RWPE2 (cell line): ENCODE measurements at regions not wholly inside any gene's neighbourhood (a gene's known extent, or its start where the extent isn't known, plus 50 kb on each side); places are given as distances from the start of the nearest gene placed in this dataset.

Source experiments
- ATAC-seq: fragments of 200-7000 bp; cut with Tn5 transposase; 3 replicates; pipeline ENCODE4 v1.9.1; 2021; ENCODE audit warnings: low read depth
- DNase-seq: peaks from one replicate; pipeline ENCODE4 v3.0.0-alpha.2; 2020; ENCODE audit warnings: low spot score
- H3K27ac ChIP-seq: fragments of 450-650 bp; 2 replicates; pipeline ENCODE4 v1.5.1; 2017; ENCODE audit warnings: mild to moderate bottlenecking; ENCODE audit not compliant: poor library complexity, severe bottlenecking
- H3K27me3 ChIP-seq: fragments of 250-450 bp; sonication (Bioruptor Pico); 2 replicates; pipeline ENCODE4 v1.5.1; 2021; ENCODE audit warnings: mild to moderate bottlenecking, moderate library complexity; ENCODE audit not compliant: insufficient read depth, poor library complexity, severe bottlenecking
- H3K36me3 ChIP-seq: fragments of 250-450 bp; sonication (Bioruptor Pico); 2 replicates; pipeline ENCODE4 v1.5.1; 2020; ENCODE audit warnings: low read depth, mild to moderate bottlenecking, moderate library complexity
- H3K4me1 ChIP-seq: fragments of 250-450 bp; sonication (Bioruptor Pico); 2 replicates; pipeline ENCODE4 v1.5.1; 2021; ENCODE audit warnings: mild to moderate bottlenecking, moderate library complexity; ENCODE audit not compliant: insufficient read depth, poor library complexity, severe bottlenecking
- H3K4me3 ChIP-seq: fragments of 250-450 bp; sonication (Bioruptor Pico); 2 replicates; pipeline ENCODE4 v1.5.1; 2021; ENCODE audit warnings: mild to moderate bottlenecking, moderate library complexity; ENCODE audit not compliant: severe bottlenecking
- H3K9me3 ChIP-seq: fragments of 250-450 bp; sonication (Bioruptor Pico); 2 replicates; pipeline ENCODE4 v1.5.1; 2021; ENCODE audit warnings: mild to moderate bottlenecking, moderate library complexity; ENCODE audit not compliant: severe bottlenecking
- TF ChIP-seq, protein P1 (sequence below): fragments of 450-650 bp; IDR thresholded peaks from one replicate; pipeline ENCODE4 v1.5.1; 2017; ENCODE audit warnings: mild to moderate bottlenecking, moderate library complexity; ENCODE audit not compliant: poor library complexity, severe bottlenecking

DNA sequence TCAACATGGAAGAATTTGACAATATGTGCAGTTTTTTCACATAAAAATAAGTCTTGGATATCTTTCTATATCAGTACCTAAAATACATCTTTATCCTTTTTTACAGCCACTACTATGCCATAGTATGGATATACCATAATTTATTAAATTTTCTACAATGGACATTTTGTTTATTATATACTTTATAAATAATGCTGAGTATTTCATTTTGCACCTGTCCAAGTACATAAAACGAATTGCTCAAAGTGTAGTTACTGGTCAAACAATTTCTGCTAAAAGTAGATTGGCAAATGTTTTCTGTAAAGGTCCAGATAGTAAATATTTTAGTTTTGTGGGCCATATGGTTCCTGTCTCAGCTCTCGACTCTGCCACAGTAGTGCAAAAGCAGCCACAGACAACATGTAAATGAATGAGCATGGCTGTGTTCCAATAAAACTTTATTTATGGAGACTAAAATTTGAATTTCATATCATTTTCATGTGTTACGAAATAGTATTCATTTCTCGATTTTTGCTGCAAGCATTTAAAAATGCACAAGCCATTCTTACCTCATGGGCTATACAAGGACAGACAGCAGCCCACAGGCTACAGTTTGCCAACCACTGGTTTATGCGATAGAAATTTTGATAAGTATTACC, 96.9 kb upstream of the STEAP1B start:
- Histone ChIP-seq H3K4me3 (no peak overlapping the region), H3K27ac (no peak overlapping the region), H3K9me3 (no peaks in the 10 kb centered on the region), H3K36me3 (no peaks in the 10 kb centered on the region), H3K4me1 (peaks cover 5% of the 10 kb centered on the region), H3K27me3 (no peaks in the 10 kb centered on the region)
- ATAC-seq (no peak), DNase-seq (no peak)
- TF ChIP-seq, protein P1, sequence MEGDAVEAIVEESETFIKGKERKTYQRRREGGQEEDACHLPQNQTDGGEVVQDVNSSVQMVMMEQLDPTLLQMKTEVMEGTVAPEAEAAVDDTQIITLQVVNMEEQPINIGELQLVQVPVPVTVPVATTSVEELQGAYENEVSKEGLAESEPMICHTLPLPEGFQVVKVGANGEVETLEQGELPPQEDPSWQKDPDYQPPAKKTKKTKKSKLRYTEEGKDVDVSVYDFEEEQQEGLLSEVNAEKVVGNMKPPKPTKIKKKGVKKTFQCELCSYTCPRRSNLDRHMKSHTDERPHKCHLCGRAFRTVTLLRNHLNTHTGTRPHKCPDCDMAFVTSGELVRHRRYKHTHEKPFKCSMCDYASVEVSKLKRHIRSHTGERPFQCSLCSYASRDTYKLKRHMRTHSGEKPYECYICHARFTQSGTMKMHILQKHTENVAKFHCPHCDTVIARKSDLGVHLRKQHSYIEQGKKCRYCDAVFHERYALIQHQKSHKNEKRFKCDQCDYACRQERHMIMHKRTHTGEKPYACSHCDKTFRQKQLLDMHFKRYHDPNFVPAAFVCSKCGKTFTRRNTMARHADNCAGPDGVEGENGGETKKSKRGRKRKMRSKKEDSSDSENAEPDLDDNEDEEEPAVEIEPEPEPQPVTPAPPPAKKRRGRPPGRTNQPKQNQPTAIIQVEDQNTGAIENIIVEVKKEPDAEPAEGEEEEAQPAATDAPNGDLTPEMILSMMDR, result no peak

- Histone ChIP-seq H3K27me3 (no peaks in the 10 kb centered on the region), H3K9me3 (no peaks in the 10 kb centered on the region), H3K4me3 (no peak overlapping the region), H3K27ac (no peak overlapping the region), H3K4me1 (peaks cover 2% of the 10 kb centered on the region), H3K36me3 (no peaks in the 10 kb centered on the region)
- TF ChIP-seq, protein P1, result no peak
- peak; percentile 26; the same call in 2 of the 3 replicates for ATAC-seq
- DNase-seq, result no peak
Measured at GRCh38 chr7:22594020-22594419, 94.0 kb upstream of the STEAP1B start.

GRCh38 chr7:22591271-22591670, 91.3 kb upstream of the STEAP1B start:
- peaks cover 5% of the 10 kb centered on the region for H3K4me1 ChIP-seq
- no peaks in the 10 kb centered on the region for H3K36me3 ChIP-seq
- no peaks in the 10 kb centered on the region for H3K27me3 ChIP-seq
- no peak overlapping the region for H3K4me3 ChIP-seq
- TF ChIP-seq, protein P1, result no peak
- H3K9me3 ChIP-seq, result no peaks in the 10 kb centered on the region
- ATAC-seq, result no peak; the same call in 2 of the 3 replicates
- no peak overlapping the region for H3K27ac ChIP-seq
- DNase-seq, result no peak

GRCh38 chr7:22589641-22590201, 89.7 kb upstream of the STEAP1B start:
- peaks cover 5% of the 10 kb centered on the region for H3K4me1 ChIP-seq
- TF ChIP-seq, protein P1, result no peak
- no peak overlapping the region for H3K27ac ChIP-seq
- DNase-seq (no peak), ATAC-seq (no peak)
- no peaks in the 10 kb centered on the region for H3K27me3 ChIP-seq
- H3K36me3 ChIP-seq, result no peaks in the 10 kb centered on the region
- no peaks in the 10 kb centered on the region for H3K9me3 ChIP-seq
- H3K4me3 ChIP-seq, result no peak overlapping the region

- Histone ChIP-seq H3K27me3 (no peaks in the 10 kb centered on the region), H3K9me3 (no peaks in the 10 kb centered on the region), H3K27ac (no peak overlapping the region), H3K4me3 (no peak overlapping the region), H3K4me1 (peaks cover 11% of the 10 kb centered on the region), H3K36me3 (no peaks in the 10 kb centered on the region)
- no peak for ATAC-seq
- DNase-seq, result no peak
- TF ChIP-seq, protein P1, result no peak
Measured at GRCh38 chr7:22588351-22588750, 88.4 kb upstream of the STEAP1B start.
